ENCODE measurements at regions not wholly inside any gene's neighbourhood (a gene's known extent, or its start where the extent isn't known, plus 50 kb on each side); places are given as distances from the start of the nearest gene placed in this dataset.
"Not testable (repeated sequence)": the region's sequence is repeated elsewhere in the genome, so short reads cannot be mapped to it uniquely, and the experiment has no call there.

- not testable (repeated sequence) for TF ChIP-seq ZNF274 (IDR thresholded peaks at IDR 0.05; ENCODE audit: low read depth, low read length); YY1 (IDR thresholded peaks at IDR 0.05; ENCODE audit: insufficient read depth, insufficient read length); SUZ12 (IDR thresholded peaks at IDR 0.05; ENCODE audit: extremely low read depth, insufficient read depth, insufficient read length)
These were observed 215.0 kb downstream of the STIM2 start for GRCh38 chr4:27075603-27076002.

Measured in NT2/D1 (cell line).